Heart right ventricle (tissue), 16 donors: ENCODE measurements at regions not wholly inside any gene's neighbourhood (a gene's known extent, or its start where the extent isn't known, plus 50 kb on each side); places are given as distances from the start of the nearest gene placed in this dataset.

Source experiments
- ATAC-seq, 8 donors: fragments of 200-7000 bp; cut with Tn5 transposase; one replicate each; pipeline ENCODE4 v1.9.1; 2020; ENCODE audit warnings: mild to moderate bottlenecking in 8 of 8, moderate library complexity in 8 of 8, moderate number of reproducible peaks in 1 of 8
- DNase-seq, 2 donors: peaks; one replicate each; pipeline ENCODE4 v3.0.0-alpha.2; 2020
- H3K27ac ChIP-seq, 10 donors: fragments of 200-600 bp; sonication (generic) in 2 of 10; one replicate each; pipeline versions ENCODE4 v1.5.0 to v1.8.0; 2020 to 2022; ENCODE audit warnings: mild to moderate bottlenecking in 3 of 10
- H3K27me3 ChIP-seq, 7 donors: fragments of 200-600 bp; one replicate each; pipeline ENCODE4 v1.8.0; 2021 to 2022; ENCODE audit warnings: mild to moderate bottlenecking in 2 of 7
- H3K36me3 ChIP-seq, 9 donors: fragments of 200-600 bp; sonication (generic) in 1 of 9; one replicate each; pipeline versions ENCODE4 v1.5.0 to v1.8.0; 2020 to 2022; ENCODE audit warnings: mild to moderate bottlenecking in 2 of 9
- H3K4me1 ChIP-seq, 9 donors: fragments of 200-600 bp; sonication (generic) in 1 of 9; one replicate each; pipeline versions ENCODE4 v1.5.0 to v1.8.0; 2020 to 2022; ENCODE audit warnings: mild to moderate bottlenecking in 4 of 9
- H3K4me3 ChIP-seq, 10 donors: fragments of 200-600 bp; sonication (generic) in 2 of 10; one replicate each; pipeline versions ENCODE4 v1.5.0 to v1.8.0; 2020 to 2022; ENCODE audit warnings: mild to moderate bottlenecking in 7 of 10, moderate library complexity in 2 of 10
- H3K9me3 ChIP-seq, 11 donors: fragments of 200-600 bp in 10 of 11; sonication (generic) in 2 of 11; one replicate each; pipeline versions ENCODE4 v1.5.0 to v1.8.0; 2013 to 2022; ENCODE audit warnings: mild to moderate bottlenecking in 2 of 11, control low read depth in 1 of 11, moderate library complexity in 1 of 11
- CTCF ChIP-seq, 9 donors: fragments of 200-600 bp; sonication (generic) in 2 of 9; IDR thresholded peaks; one replicate each; pipeline versions ENCODE4 v1.5.0 to v1.8.0; 2021 to 2022; ENCODE audit warnings: antibody characterized with exemption in 9 of 9, mild to moderate bottlenecking in 5 of 9, moderate library complexity in 1 of 9
- WGBS, 2 donors: extraction: QIAGEN DNeasy Blood & Tissue Kit; methylation state at CpG; one replicate each; pipeline ENCODE4 v1.1.7; 2013; ENCODE audit warnings: inconsistent platforms in 1 of 2; 5-methylcytosine and 5-hydroxymethylcytosine counted together
- intact Hi-C, 10 donors: fragments of 100-400 bp; cut with DNase I; formaldehyde crosslinking; loops; one replicate each; pipeline versions ENCODE4 v1.11.1 to v1.14.2; 2022
- donor health status: Arrhythmogenic right ventricular cardiomyopathy.
- donor health status: ischemic (EF 13 %, LVEDD 7.1; RV severe dilation, severe dysfunction).
- donor health status: healthy with polysubstance abuse.
- donor health status: DM: no; HTN: yes; CAD: no.
- donor health status: DM: no; HTN: no; CAD: no.
- donor health status: ischemic (EF 25% LVEDD 6.9; RV normal size, moderate dysfunction).
- donor health status: ischemic (EF 25% LVEDD 5.7; RV mildly dilated, moderate dysfunction).
- donor health status: healthy.
- donor health status: DM: yes; HTN: yes; CAD: no.
- donor health status: Ischemic cardiomyopathy.
- donor health status: ischemic (EF 35%, LVEDD 5.7; RV mildly dilated, moderate dysfunction).
- donor health status: nonischemic (EF 11% LVEDD 7.7; RV severe dilation, severe dysfunction).
- donor health status: DM: yes; HTN: yes; CAD: no.
- donor health status: PGD.
- donor health status: ischemic (EF 29% LVEDD 5.4; RV normal size, mild dysfunction).
- donor health status: nonischemic (EF 23%, LVEDD 6.1; RV moderate dilation, normal function).

DNA sequence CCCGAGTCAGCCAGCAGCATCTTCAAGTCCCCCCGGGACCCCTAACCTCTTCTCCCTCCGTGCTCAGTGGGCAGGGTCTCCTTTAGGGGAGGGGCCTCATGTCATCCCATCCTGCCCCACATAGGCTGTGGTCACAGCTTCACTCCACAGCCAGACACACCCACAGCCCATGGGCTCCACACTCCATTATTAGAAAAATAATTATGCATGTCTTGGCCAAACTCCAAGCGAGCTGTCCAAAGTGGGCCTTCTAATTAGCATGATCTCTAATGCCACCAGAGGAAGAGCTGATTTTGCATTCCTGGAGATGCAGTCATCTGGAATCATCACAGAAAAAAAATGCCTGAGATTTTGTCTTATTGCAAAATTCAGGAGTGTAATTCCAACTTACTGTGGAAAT, 418.2 kb downstream of the IRX2 start:
- Histone ChIP-seq H3K4me1 (no peaks in the 10 kb centered on the region), H3K36me3 (no peaks in the 10 kb centered on the region), H3K27me3 (peaks cover 0 to 23% (median 12%) of the 10 kb centered on the region in 7 donors), H3K27ac (no peak overlapping the region), H3K9me3 (no peaks in the 10 kb centered on the region), H3K4me3 (no peak overlapping the region)
- intact Hi-C loops = no loop called here
- no peak for DNase-seq
- no peak for ATAC-seq
- 66 to 74% methylated on average over 3 to 4 of the region's 4 CpGs for WGBS, 2 donors
- no peak for TF ChIP-seq CTCF (IDR thresholded peaks at IDR 0.05)

DNA sequence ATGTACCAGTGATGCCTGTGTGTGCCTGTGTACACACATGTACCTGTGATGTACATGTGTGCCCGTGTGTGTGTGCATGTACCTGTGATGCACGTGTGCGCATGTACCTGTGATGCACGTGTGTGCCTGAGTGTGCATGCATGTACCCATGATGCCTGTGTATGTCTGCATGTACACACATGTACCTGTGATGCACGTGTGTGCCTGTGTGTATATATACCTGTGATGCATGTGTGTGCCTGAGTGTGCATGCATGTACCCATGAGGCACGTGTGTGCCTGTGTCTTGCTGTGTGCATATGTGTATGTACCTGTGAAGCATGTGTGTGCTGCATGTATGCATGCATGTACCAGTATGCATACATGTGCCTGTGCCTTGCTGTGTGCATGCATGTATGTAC, 419.0 kb downstream of the IRX2 start:
- no peak for DNase-seq
- Histone ChIP-seq H3K36me3 (no peaks in the 10 kb centered on the region), H3K9me3 (no peaks in the 10 kb centered on the region), H3K27ac (no peak overlapping the region), H3K27me3 (peaks cover 0 to 23% (median 12%) of the 10 kb centered on the region in 7 donors), H3K4me3 (no peak overlapping the region), H3K4me1 (no peaks in the 10 kb centered on the region)
- 76 to 81% methylated on average over 6 of the region's 6 CpGs for WGBS, 2 donors
- intact Hi-C loops = no loop called here
- TF ChIP-seq CTCF (IDR thresholded peaks at IDR 0.05) = no peak
- no peak for ATAC-seq

- H3K36me3 ChIP-seq = no peaks in the 10 kb centered on the region
- intact Hi-C loops = no loop called here
- H3K9me3 ChIP-seq = no peaks in the 10 kb centered on the region
- H3K27ac ChIP-seq = no peak overlapping the region
- no peak for DNase-seq
- peaks cover 0 to 23% (median 12%) of the 10 kb centered on the region in 7 donors for H3K27me3 ChIP-seq
- WGBS, 2 donors = 84 to 86% methylated on average over 13 of the region's 13 CpGs
- no peak for ATAC-seq
- H3K4me3 ChIP-seq = no peak overlapping the region
- H3K4me1 ChIP-seq = no peaks in the 10 kb centered on the region
- no peak for TF ChIP-seq CTCF (IDR thresholded peaks at IDR 0.05)
Measured at GRCh38 chr5:2330325-2331130, 420.9 kb downstream of the IRX2 start.

GRCh38 chr5:2329741-2330140, 421.7 kb downstream of the IRX2 start:
- intact Hi-C loops = no loop called here
- WGBS, 2 donors = 75 to 80% methylated on average over 12 of the region's 12 CpGs
- no peak for DNase-seq

More at GRCh38 chr5:2329741-2330140, 421.7 kb downstream of the IRX2 start:
- H3K4me3 ChIP-seq = no peak overlapping the region
- no peaks in the 10 kb centered on the region for H3K4me1 ChIP-seq
- H3K27me3 ChIP-seq = peaks cover 0 to 23% (median 11%) of the 10 kb centered on the region in 7 donors
- TF ChIP-seq CTCF (IDR thresholded peaks at IDR 0.05) = no peak
- no peaks in the 10 kb centered on the region for H3K9me3 ChIP-seq
- no peak for ATAC-seq
- H3K27ac ChIP-seq = no peak overlapping the region
- no peaks in the 10 kb centered on the region for H3K36me3 ChIP-seq
